MM.1S (cell line): ENCODE measurements at regions not wholly inside any gene's neighbourhood (a gene's known extent, or its start where the extent isn't known, plus 50 kb on each side); places are given as distances from the start of the nearest gene placed in this dataset.

ENCODE experiments used
- DNase-seq: peaks from one replicate; pipeline ENCODE4 v3.0.0-alpha.2; 2015
- H2AFZ ChIP-seq: fragments of 300-600 bp; sonication (generic); 2 replicates; pipeline ENCODE4 v1.6.0; 2016; ENCODE audit warnings: antibody characterized with exemption, low read length
- H3F3A ChIP-seq: fragments of 300-600 bp; sonication (generic); 2 replicates; pipeline ENCODE4 v1.6.1; 2016; ENCODE audit warnings: mild to moderate bottlenecking, antibody characterized with exemption, low read length, moderate library complexity, mixed read lengths; ENCODE audit not compliant: insufficient read depth
- H3K27ac ChIP-seq: fragments of 300-600 bp; sonication (generic); 2 replicates; pipeline ENCODE4 v1.5.1; 2016; ENCODE audit warnings: mild to moderate bottlenecking, low read length
- H3K27me3 ChIP-seq: fragments of 300-600 bp; sonication (generic); replicated peaks from 2 replicates; pipeline ENCODE4 v1.6.0; 2016; ENCODE audit warnings: low read length; ENCODE audit not compliant: insufficient read depth
- H3K36me3 ChIP-seq: fragments of 300-600 bp; sonication (generic); replicated peaks from 2 replicates; pipeline ENCODE4 v1.6.1; 2016; ENCODE audit warnings: mild to moderate bottlenecking, low read length, mixed read lengths; ENCODE audit not compliant: insufficient read depth
- H3K4me1 ChIP-seq: fragments of 300-600 bp; sonication (generic); 2 replicates; pipeline ENCODE4 v1.6.1; 2016; ENCODE audit warnings: low read length, mixed read lengths
- H3K4me2 ChIP-seq: fragments of 300-600 bp; sonication (generic); 2 replicates; pipeline ENCODE4 v1.6.0; 2016; ENCODE audit warnings: low read depth, low read length
- H3K4me3 ChIP-seq: fragments of 300-600 bp; sonication (generic); 2 replicates; pipeline ENCODE4 v1.5.1; 2016; ENCODE audit warnings: low read length, mixed read lengths
- H3K79me2 ChIP-seq: fragments of 300-600 bp; sonication (generic); 2 replicates; pipeline ENCODE4 v1.6.1; 2016; ENCODE audit warnings: mixed run types, low read length, mixed read lengths
- H3K9ac ChIP-seq: fragments of 300-600 bp; sonication (generic); 2 replicates; pipeline ENCODE4 v1.6.1; 2016; ENCODE audit warnings: low read length, mixed read lengths
- H3K9me2 ChIP-seq: fragments of 300-600 bp; sonication (generic); replicated peaks from 2 replicates; pipeline ENCODE4 v1.6.1; 2016; ENCODE audit warnings: mild to moderate bottlenecking, low read length, mixed read lengths; ENCODE audit not compliant: insufficient read depth
- H3K9me3 ChIP-seq: fragments of 300-600 bp; sonication (generic); replicated peaks from 2 replicates; pipeline ENCODE4 v1.6.1; 2016; ENCODE audit warnings: mild to moderate bottlenecking, low read length, mixed read lengths; ENCODE audit not compliant: insufficient read depth
- H4K20me1 ChIP-seq: fragments of 300-600 bp; sonication (generic); 2 replicates; pipeline ENCODE4 v1.6.1; 2016; ENCODE audit warnings: mild to moderate bottlenecking, low read length, moderate library complexity, mixed read lengths; ENCODE audit not compliant: insufficient read depth
- CTCF ChIP-seq: fragments of 300-600 bp; sonication (generic); IDR thresholded peaks from 2 replicates; pipeline ENCODE4 v1.5.1; 2016; ENCODE audit warnings: antibody characterized with exemption, low read length, mixed read lengths
- EZH2 ChIP-seq: fragments of 300-600 bp; sonication (generic); optimal IDR thresholded peaks from 2 replicates; pipeline ENCODE3; 2017; ENCODE audit warnings: low read depth, mild to moderate bottlenecking, antibody characterized with exemption, low read length, mixed read lengths
- EZH2phosphoT487 ChIP-seq: fragments of 300-600 bp; sonication (generic); IDR thresholded peaks from 2 replicates; pipeline ENCODE4 v1.6.1; 2018; ENCODE audit warnings: antibody characterized with exemption, low read length

GRCh38 chr10:130409931-130410330 is 273.7 kb downstream of the GLRX3 start:
- no peak overlapping the region for H3K4me3 ChIP-seq
- no peaks in the 10 kb centered on the region for H3F3A ChIP-seq
- H3K9me2 ChIP-seq: no peaks in the 10 kb centered on the region
- H3K4me2 ChIP-seq: no peak overlapping the region
- H3K27ac ChIP-seq: no peak overlapping the region
- no peak for DNase-seq
- H2AFZ ChIP-seq: no peak overlapping the region
- no peaks in the 10 kb centered on the region for H3K79me2 ChIP-seq
- no peaks in the 10 kb centered on the region for H4K20me1 ChIP-seq
- TF ChIP-seq EZH2 (no peak), CTCF (no peak), EZH2phosphoT487 (no peak)
- H3K4me1 ChIP-seq: no peaks in the 10 kb centered on the region
- no peaks in the 10 kb centered on the region for H3K36me3 ChIP-seq
- no peaks in the 10 kb centered on the region for H3K27me3 ChIP-seq
- H3K9ac ChIP-seq: no peak overlapping the region
- H3K9me3 ChIP-seq: no peaks in the 10 kb centered on the region

- H3F3A ChIP-seq: no peaks in the 10 kb centered on the region
- no peaks in the 10 kb centered on the region for H3K27me3 ChIP-seq
- no peaks in the 10 kb centered on the region for H3K9me2 ChIP-seq
- no peak for TF ChIP-seq EZH2
- TF ChIP-seq CTCF: no peak
- no peak for TF ChIP-seq EZH2phosphoT487
- no peak for DNase-seq
- no peak overlapping the region for H2AFZ ChIP-seq
- no peak overlapping the region for H3K27ac ChIP-seq
- H3K4me2 ChIP-seq: no peak overlapping the region
- H3K9ac ChIP-seq: no peak overlapping the region
- no peaks in the 10 kb centered on the region for H3K79me2 ChIP-seq
- no peak overlapping the region for H3K4me3 ChIP-seq
- no peaks in the 10 kb centered on the region for H4K20me1 ChIP-seq
- H3K9me3 ChIP-seq: no peaks in the 10 kb centered on the region
- H3K36me3 ChIP-seq: no peaks in the 10 kb centered on the region
- H3K4me1 ChIP-seq: no peaks in the 10 kb centered on the region
Observed at GRCh38 chr10:130411496-130412085, 275.4 kb downstream of the GLRX3 start.

GRCh38 chr10:130412317-130412716 is 276.1 kb downstream of the GLRX3 start:
- no peak overlapping the region for H3K9ac ChIP-seq
- H3K9me3 ChIP-seq: no peaks in the 10 kb centered on the region
- H3K4me2 ChIP-seq: no peak overlapping the region
- H3K27me3 ChIP-seq: no peaks in the 10 kb centered on the region
- no peaks in the 10 kb centered on the region for H3K4me1 ChIP-seq
- no peak overlapping the region for H2AFZ ChIP-seq
- TF ChIP-seq CTCF (no peak), EZH2 (no peak), EZH2phosphoT487 (no peak)
- H3F3A ChIP-seq: no peaks in the 10 kb centered on the region
- H3K9me2 ChIP-seq: no peaks in the 10 kb centered on the region
- H3K4me3 ChIP-seq: no peak overlapping the region
- no peaks in the 10 kb centered on the region for H3K79me2 ChIP-seq
- H3K36me3 ChIP-seq: no peaks in the 10 kb centered on the region
- H4K20me1 ChIP-seq: no peaks in the 10 kb centered on the region
- no peak for DNase-seq
- H3K27ac ChIP-seq: no peak overlapping the region
